Glutamatergic neuron (in vitro differentiated cells): ENCODE measurements at regions not wholly inside any gene's neighbourhood (a gene's known extent, or its start where the extent isn't known, plus 50 kb on each side); places are given as distances from the start of the nearest gene placed in this dataset.

ENCODE experiments used
- DNase-seq: peaks from one replicate; pipeline ENCODE4 v3.0.0; 2022
- H3K27ac Mint-ChIP-seq: one replicate; pipeline ENCODE4 v1.8.0; 2020; ENCODE audit warnings: mild to moderate bottlenecking, mixed read lengths, inconsistent platforms; ENCODE audit not compliant: unreplicated experiment
- H3K27me3 Mint-ChIP-seq: one replicate; pipeline ENCODE4 v1.8.0; 2020; ENCODE audit warnings: mild to moderate bottlenecking, moderate library complexity, mixed read lengths, inconsistent platforms; ENCODE audit not compliant: unreplicated experiment
- H3K36me3 Mint-ChIP-seq: one replicate; pipeline ENCODE4 v1.8.0; 2020; ENCODE audit warnings: mild to moderate bottlenecking, mixed read lengths, inconsistent platforms; ENCODE audit not compliant: unreplicated experiment
- H3K4me1 Mint-ChIP-seq: one replicate; pipeline ENCODE4 v1.8.0; 2020; ENCODE audit warnings: mild to moderate bottlenecking, low read depth, mixed read lengths, inconsistent platforms; ENCODE audit not compliant: unreplicated experiment
- H3K4me3 Mint-ChIP-seq: one replicate; pipeline ENCODE4 v1.8.0; 2020; ENCODE audit warnings: mild to moderate bottlenecking, mixed read lengths, inconsistent platforms; ENCODE audit not compliant: unreplicated experiment
- H3K9me3 Mint-ChIP-seq: one replicate; pipeline ENCODE4 v1.8.0; 2020; ENCODE audit warnings: mild to moderate bottlenecking, moderate library complexity, mixed read lengths, inconsistent platforms; ENCODE audit not compliant: unreplicated experiment
- CTCF ChIP-seq: fragments of 200-600 bp; sonication (generic); IDR thresholded peaks from one replicate; pipeline ENCODE4 v1.5.0; 2021; ENCODE audit not compliant: partially characterized antibody, unreplicated experiment

DNA sequence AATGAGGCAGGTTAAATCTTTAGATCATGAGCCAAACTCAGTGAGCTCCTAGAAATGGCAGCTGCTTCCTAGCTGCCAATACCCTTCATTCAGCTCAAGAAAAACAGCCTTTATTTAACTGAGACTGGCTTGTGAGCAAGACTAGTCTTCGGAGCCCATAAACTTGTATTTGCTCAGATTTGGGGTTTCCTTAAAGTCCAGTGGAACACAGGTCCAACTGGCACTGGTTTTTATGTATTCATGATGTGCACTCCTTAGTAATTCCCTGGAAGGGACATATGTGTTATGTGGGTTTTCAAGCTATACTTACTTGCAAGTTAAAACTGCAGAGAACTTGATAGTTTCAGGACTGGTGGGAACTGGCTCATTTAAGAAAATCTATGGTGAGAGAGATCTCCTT is 380.1 kb upstream of the TMEM132C start:
- Mint-ChIP-seq H3K4me1 (no peaks in the 10 kb centered on the region), H3K27me3 (no peaks in the 10 kb centered on the region), H3K4me3 (no peak overlapping the region), H3K9me3 (peaks cover 2% of the 10 kb centered on the region), H3K36me3 (no peaks in the 10 kb centered on the region), H3K27ac (no peak overlapping the region)
- no peak for TF ChIP-seq CTCF
- DNase-seq = no peak

GRCh38 chr12:127888943-127889719 is 377.8 kb upstream of the TMEM132C start:
- no peaks in the 10 kb centered on the region for H3K36me3 Mint-ChIP-seq
- H3K27me3 Mint-ChIP-seq = no peaks in the 10 kb centered on the region
- H3K4me1 Mint-ChIP-seq = no peaks in the 10 kb centered on the region
- no peak overlapping the region for H3K4me3 Mint-ChIP-seq
- TF ChIP-seq CTCF = no peak
- peaks cover 2% of the 10 kb centered on the region for H3K9me3 Mint-ChIP-seq
- DNase-seq = no peak
- H3K27ac Mint-ChIP-seq = no peak overlapping the region

GRCh38 chr12:127893895-127894609 is 372.9 kb upstream of the TMEM132C start:
- Mint-ChIP-seq H3K36me3 (no peaks in the 10 kb centered on the region), H3K4me3 (no peak overlapping the region), H3K4me1 (no peaks in the 10 kb centered on the region), H3K27ac (no peak overlapping the region), H3K27me3 (peaks cover 2% of the 10 kb centered on the region), H3K9me3 (peaks cover 4% of the 10 kb centered on the region)
- peak; percentile 55 for TF ChIP-seq CTCF
- peak; percentile 14 for DNase-seq

DNA sequence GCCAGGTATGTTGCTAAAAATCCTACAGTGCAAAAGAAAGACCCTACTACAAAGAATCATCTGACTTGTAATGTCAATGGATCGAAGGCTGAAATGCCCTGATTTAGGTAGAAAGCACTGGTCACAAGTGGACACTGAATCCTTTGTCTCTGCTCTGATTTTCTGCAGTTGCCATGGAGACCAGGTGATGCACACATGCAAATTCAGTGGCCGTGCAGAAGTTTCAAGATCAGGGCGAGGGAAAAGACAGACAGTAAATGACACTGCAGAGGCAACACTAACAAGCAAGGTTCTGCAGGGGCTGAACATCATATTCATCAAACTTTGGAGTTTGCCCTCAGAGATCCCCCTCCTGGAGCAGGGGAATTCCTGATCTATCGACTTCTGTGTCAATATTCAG is 370.3 kb upstream of the TMEM132C start:
- no peak for DNase-seq
- H3K4me1 Mint-ChIP-seq = no peaks in the 10 kb centered on the region
- H3K9me3 Mint-ChIP-seq = peaks cover 2% of the 10 kb centered on the region
- H3K27ac Mint-ChIP-seq = no peak overlapping the region
- H3K27me3 Mint-ChIP-seq = peaks cover 2% of the 10 kb centered on the region
- no peak overlapping the region for H3K4me3 Mint-ChIP-seq
- TF ChIP-seq CTCF = no peak
- no peaks in the 10 kb centered on the region for H3K36me3 Mint-ChIP-seq

DNA sequence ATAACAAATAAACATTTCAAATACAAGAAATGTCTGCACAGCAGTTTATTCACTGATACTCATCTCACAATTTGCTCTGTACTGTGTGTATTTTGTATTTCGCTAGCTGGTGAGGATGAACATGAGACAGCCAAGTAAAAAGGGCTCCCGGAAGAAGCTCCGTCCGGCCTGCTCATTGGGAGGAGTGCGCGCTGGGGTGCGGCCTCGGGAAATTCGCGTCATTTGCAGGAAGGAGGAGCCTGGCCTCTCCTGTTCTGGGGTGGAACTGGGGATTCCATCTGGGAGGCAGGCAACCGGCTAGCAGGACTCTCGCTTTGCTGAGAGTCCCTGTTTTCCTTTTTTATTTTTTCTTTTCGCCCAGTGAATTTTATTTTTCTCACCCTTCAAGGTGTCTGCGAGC is 368.4 kb upstream of the TMEM132C start:
- no peak for DNase-seq
- no peak for TF ChIP-seq CTCF
- Mint-ChIP-seq H3K27ac (no peak overlapping the region), H3K36me3 (no peaks in the 10 kb centered on the region), H3K4me1 (no peaks in the 10 kb centered on the region), H3K4me3 (no peak overlapping the region), H3K9me3 (peaks cover 2% of the 10 kb centered on the region), H3K27me3 (peaks cover 2% of the 10 kb centered on the region)
